NCI-H2171 treated with DMSO at 0.1 percent for 48 hours (cell line): ENCODE measurements at regions not wholly inside any gene's neighbourhood (a gene's known extent, or its start where the extent isn't known, plus 50 kb on each side); places are given as distances from the start of the nearest gene placed in this dataset.
A peak's percentile ranks its signal among the peaks of the same experiment; 100 is the strongest.

Experiments used
- DNase-seq: peaks from one replicate; lab custom pipeline; 2025; lab: John Stamatoyannopoulos, UW

GRCh38 chr20:54364365-54364764, 111.0 kb upstream of the DOK5 start:
- no peak for DNase-seq

DNA sequence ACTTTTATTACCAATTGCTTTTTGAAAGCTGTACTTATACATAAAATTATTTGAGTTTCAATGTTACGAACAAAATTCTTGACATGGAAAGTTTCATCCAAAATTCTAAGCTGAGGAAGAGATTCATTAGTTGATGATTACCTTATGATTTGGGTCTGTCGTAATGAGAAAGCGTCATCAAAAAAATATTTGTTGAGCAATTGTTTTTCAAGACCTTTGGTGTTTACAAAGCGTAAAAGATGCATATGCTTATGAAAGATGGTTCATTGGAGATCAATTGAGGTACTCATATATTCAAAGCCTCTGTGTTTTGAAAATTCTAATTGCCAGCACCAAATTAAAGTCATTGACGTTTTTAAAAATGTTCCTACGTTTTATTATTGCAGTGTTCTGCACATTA, 110.5 kb upstream of the DOK5 start:
- DNase-seq, result no peak

DNA sequence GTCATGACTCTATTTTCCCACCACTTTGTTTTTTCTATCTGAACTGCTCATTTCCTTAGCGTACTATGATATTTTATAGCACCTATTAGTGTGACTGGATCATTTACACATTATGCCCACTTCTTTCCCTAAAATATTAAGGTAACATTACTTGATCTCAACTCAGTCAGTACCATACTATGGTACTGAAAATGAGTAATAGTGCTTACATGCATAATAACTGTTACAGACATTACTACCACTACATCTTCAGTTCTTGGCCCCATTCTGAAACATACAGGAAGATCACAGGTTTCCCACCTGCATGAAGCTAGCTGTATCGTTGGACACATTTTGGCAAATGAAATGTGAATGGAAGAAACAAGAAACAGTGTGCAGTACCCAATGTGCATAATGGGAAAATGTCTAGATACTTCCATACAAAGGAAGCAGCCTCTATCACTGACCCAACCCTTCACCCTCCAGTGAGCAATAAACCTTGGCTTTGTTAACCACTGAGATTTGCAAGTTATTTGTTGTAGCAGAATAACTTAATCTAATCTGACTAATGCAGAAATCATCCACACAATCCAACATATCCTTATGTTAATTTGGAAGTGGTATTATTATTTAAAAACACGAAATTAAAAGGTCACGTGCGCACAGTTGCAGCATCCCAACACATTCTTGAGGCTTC, 108.6 kb upstream of the DOK5 start:
- DNase-seq, result no peak

GRCh38 chr20:54368570-54368969, 106.8 kb upstream of the DOK5 start:
- DNase-seq, result peak; percentile 77

DNA sequence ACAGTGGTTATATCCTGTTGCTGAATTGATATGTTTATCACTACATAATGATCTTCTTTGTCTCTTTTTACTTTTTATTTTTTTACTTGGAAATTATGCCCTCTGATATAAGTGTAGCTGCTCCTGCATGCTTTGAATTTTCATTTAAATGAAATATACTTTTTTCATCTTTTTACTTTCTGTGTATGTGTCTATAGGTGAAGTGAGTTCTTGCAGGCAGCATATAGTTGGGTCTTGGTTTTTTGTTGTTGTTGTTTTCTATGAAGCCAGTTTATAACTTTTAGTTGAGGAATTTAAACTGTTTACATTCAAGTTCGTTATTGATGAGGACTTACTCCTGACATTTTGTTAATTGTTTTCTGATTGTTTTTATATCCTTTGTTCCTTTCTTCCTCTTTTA, 103.1 kb upstream of the DOK5 start:
- DNase-seq, result no peak

DNA sequence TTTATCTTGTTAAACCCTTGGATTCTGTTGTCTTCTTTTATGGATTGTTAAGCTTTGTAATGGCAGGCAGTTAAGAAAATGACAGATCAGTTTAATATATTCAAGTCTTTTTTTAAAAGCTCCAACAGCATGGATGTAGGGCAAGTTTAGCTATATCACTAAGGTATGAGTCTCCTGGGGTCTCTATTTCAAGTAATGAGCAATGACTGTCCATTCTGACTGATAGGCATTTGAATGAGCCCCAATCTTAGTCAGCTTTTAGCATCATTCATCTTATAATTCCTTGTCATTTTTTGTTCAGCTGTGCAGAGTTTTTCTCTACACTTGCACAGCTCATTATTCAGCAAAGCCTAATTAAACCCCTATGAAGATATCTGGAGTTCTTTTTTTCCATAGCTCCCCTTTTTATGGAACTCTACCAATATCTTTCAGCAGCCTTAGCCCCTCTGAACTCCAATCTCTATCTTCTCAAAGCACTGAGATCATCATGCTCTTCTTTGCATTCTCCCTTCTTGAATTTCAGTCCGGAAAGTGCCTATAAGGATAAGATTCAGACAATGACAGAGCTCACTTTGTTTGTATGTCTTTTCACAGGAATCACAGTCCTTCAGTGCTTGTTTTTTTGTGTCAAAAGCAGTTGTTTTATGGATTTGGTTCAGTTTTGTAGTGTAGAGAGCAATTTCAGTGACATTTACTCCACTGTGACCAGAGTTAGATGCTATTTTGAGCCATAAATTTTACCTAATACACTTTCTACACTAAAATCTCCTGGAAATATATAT, 97.2 kb upstream of the DOK5 start:
- peak; percentile 20 for DNase-seq

DNA sequence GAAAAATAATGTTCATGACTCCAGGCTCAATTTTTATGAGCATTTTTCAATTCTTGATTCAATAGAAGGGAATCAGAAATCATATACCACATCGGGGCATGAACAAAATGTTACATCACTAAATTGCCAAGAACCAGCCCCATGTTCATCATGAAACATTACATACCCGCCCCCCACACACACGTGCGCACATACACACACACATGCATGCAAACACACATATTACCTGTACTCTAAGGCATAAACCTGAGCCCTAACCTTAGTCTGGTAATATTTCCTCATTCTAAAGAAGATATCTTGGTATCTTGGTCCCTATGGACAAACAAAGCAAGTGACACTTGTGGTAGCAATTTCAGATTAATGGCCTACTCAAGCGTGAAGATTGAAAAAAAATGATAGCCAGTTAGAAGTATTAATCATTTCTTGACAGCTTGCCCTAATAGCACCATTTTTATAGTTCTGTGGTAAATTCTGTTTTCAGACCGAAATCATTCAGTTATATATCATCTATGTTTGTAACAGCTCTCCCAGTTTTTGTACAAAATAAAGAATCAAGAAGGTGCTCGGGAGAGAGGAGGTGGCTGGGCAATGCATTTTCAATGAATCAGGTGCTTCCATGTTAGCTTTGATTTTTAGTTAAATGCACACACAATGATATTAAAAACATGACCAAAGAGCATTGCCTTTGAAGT, 95.4 kb upstream of the DOK5 start:
- DNase-seq, result peak; percentile 12

GRCh38 chr20:54382419-54382818, 93.0 kb upstream of the DOK5 start:
- DNase-seq, result peak; percentile 98

DNA sequence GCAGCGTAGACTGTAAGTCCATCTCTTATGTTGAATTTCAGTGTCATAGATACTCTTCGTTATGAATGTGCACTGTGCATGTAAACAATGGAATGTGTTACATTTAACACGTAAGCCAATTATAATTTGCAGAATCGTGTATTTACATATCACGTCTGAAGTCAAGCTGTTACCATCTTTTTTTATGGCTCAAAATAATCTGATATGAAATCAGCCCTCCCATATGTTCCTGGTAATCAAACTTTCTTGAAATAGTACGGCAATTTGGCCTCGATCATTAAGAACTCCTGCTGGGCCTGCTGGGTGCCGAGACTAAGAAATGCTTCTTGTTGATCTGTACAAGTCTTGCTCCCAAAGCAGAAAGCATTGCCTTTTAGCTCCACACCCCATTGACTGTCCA, 89.6 kb upstream of the DOK5 start:
- peak; percentile 79 for DNase-seq

DNA sequence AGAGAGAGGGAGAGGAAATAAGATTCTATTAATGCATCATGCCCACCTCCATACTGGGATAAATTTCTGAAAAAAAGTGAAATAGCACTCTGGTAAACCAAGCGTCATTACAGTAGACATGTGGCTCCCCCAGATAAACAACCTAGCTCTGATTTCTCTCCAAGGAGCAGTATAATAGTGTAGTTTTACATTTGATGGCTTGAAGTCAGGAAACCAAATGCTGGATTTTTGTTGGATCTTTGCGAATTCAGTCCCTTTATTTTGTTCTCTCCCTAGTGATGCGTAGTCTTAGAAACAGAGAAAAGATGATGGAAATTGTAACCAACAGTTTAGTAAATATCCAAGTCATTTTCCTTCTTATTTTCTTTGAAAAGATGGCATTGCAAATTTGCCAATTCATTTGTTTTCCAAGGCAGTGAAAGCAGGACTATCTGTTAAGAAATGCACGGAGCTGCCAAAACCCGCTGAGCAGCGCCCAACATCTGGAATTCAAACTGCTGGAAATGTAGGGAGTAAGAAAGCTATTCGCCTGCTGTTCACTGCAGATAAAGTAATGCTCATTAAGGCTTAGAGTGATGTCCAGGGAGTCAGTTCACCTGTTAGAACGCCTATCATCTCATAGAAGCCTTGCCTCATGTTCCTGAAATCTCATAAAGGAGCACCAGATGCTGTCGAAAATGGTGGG, 85.7 kb upstream of the DOK5 start:
- DNase-seq, result peak; percentile 14

GRCh38 chr20:54397292-54398140, 77.9 kb upstream of the DOK5 start:
- DNase-seq, result no peak

DNA sequence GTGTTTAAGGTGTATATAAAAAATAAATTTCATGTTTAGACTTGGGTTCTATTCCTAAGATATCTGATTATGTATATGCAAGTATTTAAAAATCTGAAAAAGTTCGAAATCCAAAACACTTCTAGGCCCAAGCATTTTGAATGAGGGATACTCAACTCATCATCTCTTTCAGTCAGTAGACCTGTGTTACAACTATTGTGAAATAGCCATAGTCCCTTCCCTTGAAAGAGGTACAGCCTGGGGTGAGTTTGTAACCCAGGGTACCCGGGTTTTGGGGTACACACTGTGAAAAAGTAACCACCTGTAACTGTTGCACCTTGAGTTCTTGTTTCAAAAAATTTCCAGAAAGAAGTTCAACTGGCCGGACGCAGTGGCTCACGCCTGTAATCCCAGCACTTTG, 76.6 kb upstream of the DOK5 start:
- DNase-seq, result no peak

- DNase-seq, result no peak
These were observed 69.9 kb upstream of the DOK5 start for GRCh38 chr20:54405540-54405939.

DNA sequence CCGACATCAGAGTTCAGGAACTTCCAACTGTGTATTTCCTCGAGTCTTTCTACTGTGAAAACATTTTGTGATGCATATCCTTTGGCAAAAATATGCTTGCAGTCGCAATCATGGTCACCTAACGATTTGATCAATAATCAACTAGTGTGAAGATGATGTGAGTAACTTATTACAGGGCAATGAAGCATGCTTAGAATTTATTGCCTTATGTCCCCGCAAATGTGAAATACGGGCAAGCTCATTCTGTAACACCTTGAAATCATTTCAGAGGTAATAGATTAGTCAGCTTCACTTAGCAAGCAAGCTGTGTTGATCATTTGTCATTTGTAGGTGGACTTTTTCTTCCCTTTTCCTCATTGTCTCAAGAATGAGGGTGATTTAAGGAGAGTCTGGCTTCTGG, 67.9 kb upstream of the DOK5 start:
- DNase-seq, result no peak

GRCh38 chr20:54415967-54416366, 59.4 kb upstream of the DOK5 start:
- no peak for DNase-seq

GRCh38 chr20:54416770-54417169, 58.6 kb upstream of the DOK5 start:
- DNase-seq, result peak; percentile 67

DNA sequence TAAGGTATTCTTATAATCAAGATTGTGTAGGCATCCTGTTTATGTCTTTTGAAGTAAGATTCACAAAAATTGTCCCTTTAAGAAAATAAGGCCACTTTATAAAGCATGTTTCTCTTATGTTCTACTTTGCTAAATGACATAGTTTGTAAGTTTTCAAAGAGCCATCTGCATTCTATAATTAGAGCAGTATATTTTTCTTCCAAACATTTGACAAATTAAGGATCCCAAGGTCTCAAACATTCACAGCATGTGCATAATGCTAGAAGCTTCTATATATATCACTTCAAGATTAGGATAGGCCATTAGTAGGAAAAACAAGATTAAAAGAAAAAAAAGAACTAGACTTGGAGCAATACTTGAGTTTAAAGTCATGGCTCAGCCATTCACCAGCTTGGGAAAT, 55.9 kb upstream of the DOK5 start:
- no peak for DNase-seq
